ENCODE measurements at regions not wholly inside any gene's neighbourhood (a gene's known extent, or its start where the extent isn't known, plus 50 kb on each side); places are given as distances from the start of the nearest gene placed in this dataset.
A peak's percentile ranks its signal among the peaks of the same experiment; 100 is the strongest.

DNA sequence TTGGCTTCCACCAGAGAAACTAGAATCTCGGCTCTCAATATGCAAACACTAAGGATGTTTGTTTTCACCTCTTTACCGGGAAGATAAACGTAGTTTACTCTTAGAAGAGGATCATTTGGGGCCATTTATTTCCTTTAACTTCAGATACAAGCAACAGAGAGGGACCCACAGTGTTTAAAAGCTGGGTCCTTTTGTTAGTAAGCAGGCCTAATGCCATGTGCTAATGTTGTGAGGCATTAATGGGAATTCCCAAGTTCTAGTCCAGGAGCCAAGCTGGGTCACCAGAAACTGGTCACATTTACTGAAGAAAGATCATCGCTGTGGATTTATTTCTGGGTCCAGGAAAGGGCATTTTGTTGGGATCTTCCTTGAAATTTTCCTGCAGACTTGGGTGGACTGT is 78.1 kb upstream of the ADAMTS9 start:
- ATAC-seq (no peak), DNase-seq (no peak)
- intact Hi-C loops (cut with DNase I, micrococcal nuclease): no loop called here

DNA sequence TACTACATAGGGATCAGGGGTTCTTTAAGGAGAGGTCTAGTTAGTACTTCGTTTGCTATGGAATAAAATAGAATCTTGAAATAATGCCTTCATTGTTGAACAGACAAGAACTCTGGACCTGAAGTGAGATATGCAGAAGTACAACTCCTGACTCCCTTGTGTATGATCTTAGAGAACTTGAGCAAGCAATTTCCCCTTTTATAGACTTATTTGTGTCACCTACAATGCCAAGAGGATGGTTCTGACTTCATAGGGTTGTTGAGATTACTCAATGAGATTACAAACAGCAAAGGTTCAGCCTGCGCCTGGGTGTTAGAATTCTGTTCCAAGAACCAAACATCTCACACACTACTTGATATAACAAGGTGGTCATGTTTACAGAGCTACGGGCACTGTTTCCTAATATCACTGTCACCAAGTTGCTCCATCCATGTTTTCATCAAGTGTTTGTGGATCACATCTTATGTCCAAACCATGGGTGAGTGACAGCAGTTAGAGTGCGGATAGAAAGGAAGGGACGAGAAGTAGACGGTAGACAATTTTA is 76.7 kb upstream of the ADAMTS9 start:
- DNase-seq: no peak
- intact Hi-C loops (cut with DNase I, micrococcal nuclease): no loop called here
- peak; percentile 71 for ATAC-seq

GRCh38 chr3:64763980-64764379 is 76.2 kb upstream of the ADAMTS9 start:
- ATAC-seq: peak; percentile 95
- intact Hi-C loops (cut with DNase I, micrococcal nuclease): no loop called here
- DNase-seq: no peak

GRCh38 chr3:64761729-64762128 is 73.9 kb upstream of the ADAMTS9 start:
- ATAC-seq (no peak), DNase-seq (no peak)
- intact Hi-C loops (cut with DNase I, micrococcal nuclease): no loop called here

- ATAC-seq (no peak), DNase-seq (no peak)
- intact Hi-C loops (cut with DNase I, micrococcal nuclease): no loop called here
These were observed 72.5 kb upstream of the ADAMTS9 start for GRCh38 chr3:64760258-64760657.

DNA sequence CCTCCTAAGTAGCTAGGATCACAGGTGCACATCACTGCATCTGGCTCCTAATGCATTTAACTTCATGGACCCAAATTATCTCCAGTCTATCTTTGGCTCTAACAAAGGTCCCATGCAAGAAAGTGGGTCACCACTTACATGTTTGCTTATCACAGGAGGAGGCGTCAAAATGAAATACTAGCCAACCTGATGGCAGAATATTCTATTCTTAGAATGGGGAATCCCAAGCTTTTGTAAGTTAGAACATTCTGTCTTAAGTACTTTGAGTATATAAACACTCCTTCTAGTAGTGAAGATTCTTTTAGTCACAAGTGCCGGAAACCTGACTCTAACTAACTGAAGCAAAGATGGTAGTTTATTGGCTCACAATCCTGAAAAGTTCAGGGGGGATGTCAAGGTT is 72.0 kb upstream of the ADAMTS9 start:
- no peak for ATAC-seq
- DNase-seq: no peak
- intact Hi-C loops (cut with DNase I, micrococcal nuclease): no loop called here

DNA sequence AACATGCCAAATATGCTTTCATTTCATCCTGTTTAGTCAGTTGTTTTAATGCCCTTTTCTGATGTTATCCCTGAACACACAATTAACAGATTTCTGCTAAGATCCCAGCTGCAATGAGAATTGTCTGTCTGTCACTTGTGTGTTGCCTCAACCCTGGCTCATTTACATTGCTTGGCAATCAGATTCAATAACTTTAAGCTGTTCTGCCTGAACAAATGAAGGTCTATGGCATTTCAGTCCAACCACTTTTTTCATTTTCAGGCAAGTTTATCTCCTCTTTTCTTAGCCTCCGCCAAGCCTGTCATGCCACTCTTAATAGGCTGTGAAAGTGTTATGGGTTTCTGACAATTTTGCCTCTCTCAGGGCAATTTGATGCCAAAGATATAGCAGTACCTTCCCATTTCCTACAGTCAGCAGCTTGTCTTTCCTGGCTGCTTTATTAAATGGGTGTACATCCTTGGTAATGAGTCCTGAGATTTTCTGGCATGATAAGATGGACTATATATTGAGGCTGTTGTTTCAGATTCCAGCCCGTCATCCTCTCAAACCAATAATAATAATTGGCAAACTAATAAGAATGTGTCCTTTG is 68.7 kb upstream of the ADAMTS9 start:
- no peak for ATAC-seq
- intact Hi-C loops (cut with DNase I, micrococcal nuclease): no loop called here
- DNase-seq: no peak

GRCh38 chr3:64748244-64748904 is 60.6 kb upstream of the ADAMTS9 start:
- intact Hi-C loops (cut with DNase I, micrococcal nuclease): no loop called here
- ATAC-seq (no peak), DNase-seq (no peak)

GRCh38 chr3:64747679-64748078 is 59.9 kb upstream of the ADAMTS9 start:
- intact Hi-C loops (cut with DNase I, micrococcal nuclease): no loop called here
- DNase-seq (no peak), ATAC-seq (no peak)

DNA sequence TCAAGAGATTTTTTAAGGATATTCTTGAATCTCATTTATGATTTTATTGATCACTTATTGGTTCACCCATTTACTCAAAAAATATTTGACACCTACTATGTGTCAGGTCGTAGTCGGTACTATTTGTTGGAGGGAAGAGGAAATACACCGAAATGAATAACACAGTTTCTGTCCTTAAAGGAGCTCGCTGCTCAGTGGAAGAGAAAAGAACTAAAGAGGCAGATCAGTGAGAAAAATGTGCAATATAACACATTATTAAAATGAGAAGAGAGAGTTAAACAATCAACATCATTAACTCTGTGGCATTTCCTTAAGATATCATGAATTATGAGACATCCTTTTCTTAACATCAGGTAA is 56.1 kb upstream of the ADAMTS9 start:
- DNase-seq (no peak), ATAC-seq (no peak)
- intact Hi-C loops (cut with DNase I, micrococcal nuclease): no loop called here

DNA sequence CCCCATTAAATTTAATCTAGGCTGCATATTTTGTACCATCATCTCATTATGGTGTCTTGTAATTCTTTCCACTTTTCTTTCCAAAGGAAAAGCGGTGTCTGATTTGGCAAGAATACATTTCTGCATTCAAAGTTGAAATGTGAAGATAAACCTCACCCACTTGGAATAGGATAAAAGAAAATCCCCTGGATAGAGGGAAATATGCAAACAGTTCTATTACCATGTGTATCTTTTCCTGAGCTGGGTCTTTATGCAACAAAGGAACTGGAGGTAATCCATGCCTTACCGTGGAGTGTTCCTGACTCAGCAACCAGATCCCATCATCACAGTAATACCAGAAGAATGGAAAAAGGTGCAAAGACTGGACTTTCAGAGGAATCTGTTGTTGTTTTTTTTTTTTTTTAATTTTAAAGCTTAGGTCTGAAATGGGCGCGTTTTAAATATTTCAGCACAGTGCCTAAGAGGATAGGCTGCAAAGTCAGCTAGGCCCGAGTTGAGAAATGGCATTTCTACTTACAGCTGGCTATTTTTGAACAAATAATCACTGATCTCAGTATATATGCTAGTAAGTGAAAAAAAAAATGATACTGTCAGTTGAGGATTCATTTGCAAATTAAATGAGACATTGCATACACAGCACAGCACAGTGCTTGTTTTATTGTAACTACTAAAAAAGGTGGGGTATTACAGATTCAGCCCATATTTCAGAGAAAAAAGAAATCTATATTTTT is 55.5 kb upstream of the ADAMTS9 start:
- intact Hi-C loops (cut with DNase I, micrococcal nuclease): no loop called here
- ATAC-seq (no peak), DNase-seq (no peak)

DNA sequence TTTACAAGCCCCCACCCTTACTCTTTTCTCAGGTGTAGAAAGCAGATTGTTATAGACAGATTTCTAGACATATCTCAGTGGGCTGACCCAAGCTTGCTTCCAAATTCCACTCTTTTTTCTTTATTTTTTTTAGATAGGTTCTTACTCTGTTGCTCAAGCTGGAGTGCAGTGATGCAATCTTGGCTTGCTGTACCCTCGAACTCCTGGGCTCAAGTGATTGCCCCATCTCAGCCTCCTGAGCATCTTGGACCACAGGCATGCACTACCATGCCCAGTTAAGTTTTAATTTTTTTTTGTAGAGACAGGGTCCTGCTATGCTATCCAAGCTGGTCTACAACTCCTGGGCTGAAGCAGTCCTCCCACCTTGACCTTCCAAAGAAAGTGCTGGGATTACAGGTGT is 53.5 kb upstream of the ADAMTS9 start:
- DNase-seq: no peak
- no peak for ATAC-seq
- intact Hi-C loops (cut with DNase I, micrococcal nuclease): no loop called here

DNA sequence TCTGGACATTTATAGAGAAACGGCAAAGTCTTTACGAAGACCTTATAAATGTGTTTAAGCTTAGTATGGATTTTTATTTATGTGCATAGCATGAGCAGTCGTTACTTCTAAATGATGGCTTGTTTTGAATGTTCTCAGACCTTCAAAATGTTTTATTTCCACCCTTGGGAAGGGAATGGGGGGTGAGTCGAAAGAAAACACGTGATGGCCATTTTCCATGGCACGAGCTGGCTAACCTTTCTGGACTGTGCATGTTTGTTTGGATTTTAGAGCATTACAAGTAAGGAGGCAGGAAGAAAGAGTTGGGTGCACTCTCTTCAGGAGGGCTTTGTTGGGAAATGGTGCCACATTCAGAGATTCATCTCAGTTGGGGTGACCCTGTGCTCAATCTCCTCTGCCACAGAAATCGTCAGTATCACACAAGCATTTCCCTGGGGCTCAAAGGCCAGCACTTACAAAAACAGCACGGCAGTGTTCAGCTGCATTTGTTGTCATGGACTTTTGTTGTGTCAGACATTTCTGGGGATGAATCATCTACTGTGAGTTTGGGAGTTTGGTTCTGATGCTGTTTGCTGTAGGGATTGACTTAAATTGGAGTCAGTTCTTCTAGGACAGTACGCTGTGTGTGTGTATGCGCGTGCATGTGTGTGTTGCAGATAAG is 52.3 kb upstream of the ADAMTS9 start:
- ATAC-seq (no peak), DNase-seq (no peak)
- intact Hi-C loops (cut with DNase I, micrococcal nuclease): no loop called here
